RWPE2 (cell line): ENCODE measurements at regions not wholly inside any gene's neighbourhood (a gene's known extent, or its start where the extent isn't known, plus 50 kb on each side); places are given as distances from the start of the nearest gene placed in this dataset.

Source experiments
- ATAC-seq: fragments of 200-7000 bp; cut with Tn5 transposase; 3 replicates; pipeline ENCODE4 v1.9.1; 2021; ENCODE audit warnings: low read depth
- DNase-seq: peaks from one replicate; pipeline ENCODE4 v3.0.0-alpha.2; 2020; ENCODE audit warnings: low spot score
- H3K27ac ChIP-seq: fragments of 450-650 bp; 2 replicates; pipeline ENCODE4 v1.5.1; 2017; ENCODE audit warnings: mild to moderate bottlenecking; ENCODE audit not compliant: poor library complexity, severe bottlenecking
- H3K27me3 ChIP-seq: fragments of 250-450 bp; sonication (Bioruptor Pico); 2 replicates; pipeline ENCODE4 v1.5.1; 2021; ENCODE audit warnings: mild to moderate bottlenecking, moderate library complexity; ENCODE audit not compliant: insufficient read depth, poor library complexity, severe bottlenecking
- H3K36me3 ChIP-seq: fragments of 250-450 bp; sonication (Bioruptor Pico); 2 replicates; pipeline ENCODE4 v1.5.1; 2020; ENCODE audit warnings: low read depth, mild to moderate bottlenecking, moderate library complexity
- H3K4me1 ChIP-seq: fragments of 250-450 bp; sonication (Bioruptor Pico); 2 replicates; pipeline ENCODE4 v1.5.1; 2021; ENCODE audit warnings: mild to moderate bottlenecking, moderate library complexity; ENCODE audit not compliant: insufficient read depth, poor library complexity, severe bottlenecking
- H3K4me3 ChIP-seq: fragments of 250-450 bp; sonication (Bioruptor Pico); 2 replicates; pipeline ENCODE4 v1.5.1; 2021; ENCODE audit warnings: mild to moderate bottlenecking, moderate library complexity; ENCODE audit not compliant: severe bottlenecking
- H3K9me3 ChIP-seq: fragments of 250-450 bp; sonication (Bioruptor Pico); 2 replicates; pipeline ENCODE4 v1.5.1; 2021; ENCODE audit warnings: mild to moderate bottlenecking, moderate library complexity; ENCODE audit not compliant: severe bottlenecking
- TF ChIP-seq, protein P1 (sequence below): fragments of 450-650 bp; IDR thresholded peaks from one replicate; pipeline ENCODE4 v1.5.1; 2017; ENCODE audit warnings: mild to moderate bottlenecking, moderate library complexity; ENCODE audit not compliant: poor library complexity, severe bottlenecking

- ATAC-seq, result no peak
- no peaks in the 10 kb centered on the region for H3K27me3 ChIP-seq
Measured at GRCh38 chr5:171627936-171628632, 157.5 kb upstream of the SMIM23 start.

DNA sequence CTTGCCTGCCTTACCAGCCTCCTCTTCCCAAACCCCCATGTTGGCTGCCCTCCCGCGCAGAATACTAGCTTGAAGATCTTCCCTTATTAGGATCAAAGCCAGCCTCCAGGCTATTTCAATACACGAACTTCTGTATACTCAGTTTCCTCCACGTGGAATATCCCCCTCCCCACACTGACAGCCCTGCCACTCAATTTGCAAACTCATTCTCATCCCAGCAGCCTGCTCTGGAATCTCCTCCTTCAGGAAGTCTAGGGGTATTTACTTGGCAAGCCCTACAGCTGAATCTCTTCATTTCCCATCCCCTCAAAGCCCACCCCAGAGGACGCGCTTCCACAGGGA is 157.0 kb upstream of the SMIM23 start:
- H3K36me3 ChIP-seq, result no peaks in the 10 kb centered on the region
- ATAC-seq (no peak), DNase-seq (no peak)
- H3K27me3 ChIP-seq, result no peaks in the 10 kb centered on the region
- H3K27ac ChIP-seq, result no peak overlapping the region
- TF ChIP-seq, protein P1, sequence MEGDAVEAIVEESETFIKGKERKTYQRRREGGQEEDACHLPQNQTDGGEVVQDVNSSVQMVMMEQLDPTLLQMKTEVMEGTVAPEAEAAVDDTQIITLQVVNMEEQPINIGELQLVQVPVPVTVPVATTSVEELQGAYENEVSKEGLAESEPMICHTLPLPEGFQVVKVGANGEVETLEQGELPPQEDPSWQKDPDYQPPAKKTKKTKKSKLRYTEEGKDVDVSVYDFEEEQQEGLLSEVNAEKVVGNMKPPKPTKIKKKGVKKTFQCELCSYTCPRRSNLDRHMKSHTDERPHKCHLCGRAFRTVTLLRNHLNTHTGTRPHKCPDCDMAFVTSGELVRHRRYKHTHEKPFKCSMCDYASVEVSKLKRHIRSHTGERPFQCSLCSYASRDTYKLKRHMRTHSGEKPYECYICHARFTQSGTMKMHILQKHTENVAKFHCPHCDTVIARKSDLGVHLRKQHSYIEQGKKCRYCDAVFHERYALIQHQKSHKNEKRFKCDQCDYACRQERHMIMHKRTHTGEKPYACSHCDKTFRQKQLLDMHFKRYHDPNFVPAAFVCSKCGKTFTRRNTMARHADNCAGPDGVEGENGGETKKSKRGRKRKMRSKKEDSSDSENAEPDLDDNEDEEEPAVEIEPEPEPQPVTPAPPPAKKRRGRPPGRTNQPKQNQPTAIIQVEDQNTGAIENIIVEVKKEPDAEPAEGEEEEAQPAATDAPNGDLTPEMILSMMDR, result no peak
- peaks cover 4% of the 10 kb centered on the region for H3K4me1 ChIP-seq
- no peak overlapping the region for H3K4me3 ChIP-seq
- H3K9me3 ChIP-seq, result no peaks in the 10 kb centered on the region

More at GRCh38 chr5:171627936-171628632, 157.5 kb upstream of the SMIM23 start:
- TF ChIP-seq, protein P1, result no peak
- Histone ChIP-seq H3K4me3 (no peak overlapping the region), H3K4me1 (peaks cover 4% of the 10 kb centered on the region), H3K36me3 (no peaks in the 10 kb centered on the region), H3K9me3 (no peaks in the 10 kb centered on the region), H3K27ac (no peak overlapping the region)
- no peak for DNase-seq

- Histone ChIP-seq H3K27me3 (no peaks in the 10 kb centered on the region), H3K36me3 (no peaks in the 10 kb centered on the region), H3K9me3 (no peaks in the 10 kb centered on the region), H3K4me1 (peaks cover 4% of the 10 kb centered on the region), H3K4me3 (no peak overlapping the region), H3K27ac (no peak overlapping the region)
- ATAC-seq (no peak), DNase-seq (no peak)
- TF ChIP-seq, protein P1, result no peak
Measured at GRCh38 chr5:171629221-171629620, 156.4 kb upstream of the SMIM23 start.

DNA sequence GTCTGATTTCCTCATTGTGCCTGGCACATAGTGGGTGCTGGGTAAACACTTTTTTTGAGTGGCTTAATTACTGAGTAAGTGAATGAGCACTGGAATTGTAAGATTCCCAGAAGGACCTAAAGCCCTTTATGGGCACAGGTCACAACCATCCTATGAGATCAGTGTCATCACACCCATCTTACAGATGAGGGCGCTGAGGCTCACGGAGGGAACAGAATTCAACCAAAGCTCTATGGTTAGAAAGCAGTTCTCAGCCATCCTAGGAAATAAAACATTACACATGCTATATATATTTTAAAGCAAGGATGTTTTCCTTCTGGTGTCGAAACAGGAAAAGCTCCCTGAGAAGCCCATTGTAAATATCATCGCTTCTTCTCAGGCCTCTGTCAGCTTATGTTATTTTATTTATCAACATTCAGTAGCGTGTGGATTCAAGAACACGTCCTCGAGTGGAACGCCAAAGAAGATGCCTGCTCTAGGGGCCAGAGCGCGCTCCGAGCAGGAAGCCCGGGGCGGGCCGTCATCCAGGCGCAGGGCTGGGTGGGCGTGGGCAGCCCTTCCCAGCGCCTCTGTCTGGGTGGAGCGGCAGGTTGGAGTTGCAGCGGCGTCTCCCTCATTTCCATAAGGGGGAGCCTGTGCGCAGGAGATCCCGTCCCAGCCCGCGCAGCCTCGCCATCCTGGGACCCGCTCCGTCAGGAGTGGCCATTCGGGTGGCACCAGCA is 155.8 kb upstream of the SMIM23 start:
- Histone ChIP-seq H3K4me1 (peaks cover 4% of the 10 kb centered on the region), H3K4me3 (no peak overlapping the region), H3K27ac (no peak overlapping the region), H3K36me3 (no peaks in the 10 kb centered on the region), H3K9me3 (no peaks in the 10 kb centered on the region), H3K27me3 (no peaks in the 10 kb centered on the region)
- TF ChIP-seq, protein P1, result peak; percentile 88
- ATAC-seq (peak; percentile 97), DNase-seq (no peak)
